Neural progenitor cell (in vitro differentiated cells): ENCODE measurements at regions not wholly inside any gene's neighbourhood (a gene's known extent, or its start where the extent isn't known, plus 50 kb on each side); places are given as distances from the start of the nearest gene placed in this dataset.

Experiments
- DNase-seq: peaks from one replicate; pipeline ENCODE4 v3.0.0-alpha.2; 2016; ENCODE audit warnings: low spot score
- H2AFZ ChIP-seq: fragments of 200-600 bp; sonication (generic); replicated peaks from 2 replicates; pipeline ENCODE4 v1.6.1; 2016; ENCODE audit warnings: antibody characterized with exemption
- H3F3A ChIP-seq: fragments of 200-600 bp; sonication (generic); 2 replicates; pipeline ENCODE4 v1.6.1; 2016; ENCODE audit warnings: antibody characterized with exemption, low read depth
- H3K27ac ChIP-seq: fragments of 200-600 bp; sonication (generic); 2 replicates; pipeline ENCODE4 v1.5.1; 2016; ENCODE audit warnings: mild to moderate bottlenecking
- H3K27me3 ChIP-seq: fragments of 200-600 bp; sonication (generic); 2 replicates; pipeline ENCODE4 v1.6.1; 2016; ENCODE audit warnings: mild to moderate bottlenecking, moderate library complexity
- H3K36me3 ChIP-seq: fragments of 200-600 bp; sonication (generic); 2 replicates; pipeline ENCODE4 v1.5.1; 2016
- H3K4me1 ChIP-seq: fragments of 200-600 bp; sonication (generic); 2 replicates; pipeline ENCODE4 v1.6.1; 2016; ENCODE audit warnings: mixed run types
- H3K4me2 ChIP-seq: fragments of 200-600 bp; sonication (generic); 2 replicates; pipeline ENCODE4 v1.6.1; 2016
- H3K4me3 ChIP-seq: fragments of 200-600 bp; sonication (generic); 2 replicates; pipeline ENCODE4 v1.5.1; 2016
- H3K79me2 ChIP-seq: fragments of 200-600 bp; sonication (generic); 2 replicates; pipeline ENCODE4 v1.6.1; 2016; ENCODE audit warnings: low read depth
- H3K9ac ChIP-seq: fragments of 200-600 bp; sonication (generic); 2 replicates; pipeline ENCODE4 v1.6.1; 2016
- H3K9me3 ChIP-seq: fragments of 200-600 bp; sonication (generic); 2 replicates; pipeline ENCODE4 v1.5.1; 2016; ENCODE audit warnings: low read depth
- H4K20me1 ChIP-seq: fragments of 200-600 bp; sonication (generic); 2 replicates; pipeline ENCODE4 v1.6.1; 2016; ENCODE audit warnings: low read depth
- H3K27ac Mint-ChIP-seq: 3 replicates; pipeline ENCODE4 v1.8.0; 2021; ENCODE audit warnings: mixed read lengths
- H3K27me3 Mint-ChIP-seq: 2 replicates; pipeline ENCODE4 v1.8.0; 2022; ENCODE audit warnings: low read depth, mild to moderate bottlenecking, inconsistent platforms, moderate library complexity, mixed read lengths; ENCODE audit not compliant: insufficient read depth
- H3K36me3 Mint-ChIP-seq: 3 replicates; pipeline ENCODE4 v1.8.0; 2021; ENCODE audit warnings: mixed read lengths
- H3K4me1 Mint-ChIP-seq: 3 replicates; pipeline ENCODE4 v1.8.0; 2021; ENCODE audit warnings: mixed read lengths
- H3K4me3 Mint-ChIP-seq: 3 replicates; pipeline ENCODE4 v1.8.0; 2021; ENCODE audit warnings: mild to moderate bottlenecking, moderate library complexity, mixed read lengths
- H3K9me3 Mint-ChIP-seq: 3 replicates; pipeline ENCODE4 v1.8.0; 2020; ENCODE audit warnings: mixed read lengths
- CTCF ChIP-seq: fragments of 200-600 bp; sonication (generic); IDR thresholded peaks from 2 replicates; pipeline ENCODE4 v1.5.1; 2017; ENCODE audit warnings: antibody characterized with exemption, mild to moderate bottlenecking
- EZH2 ChIP-seq: fragments of 200-600 bp; sonication (generic); IDR thresholded peaks from 2 replicates; pipeline ENCODE4 v1.6.1; 2017; ENCODE audit warnings: antibody characterized with exemption, mild to moderate bottlenecking, moderate library complexity
- EZH2phosphoT487 ChIP-seq: fragments of 200-600 bp; sonication (generic); IDR thresholded peaks from 2 replicates; pipeline ENCODE4 v1.6.1; 2017; ENCODE audit warnings: antibody characterized with exemption

- no peaks in the 10 kb centered on the region for H3K36me3 ChIP-seq
- H3K9ac ChIP-seq = no peak overlapping the region
- no peaks in the 10 kb centered on the region for H3K9me3 ChIP-seq
- no peaks in the 10 kb centered on the region for H3F3A ChIP-seq
- Mint-ChIP-seq H3K27me3 (no peaks in the 10 kb centered on the region), H3K27ac (no peak overlapping the region), H3K9me3 (no peaks in the 10 kb centered on the region), H3K4me3 (no peak overlapping the region), H3K36me3 (no peaks in the 10 kb centered on the region), H3K4me1 (peaks cover 4% of the 10 kb centered on the region)
- H3K4me3 ChIP-seq = no peak overlapping the region
- H2AFZ ChIP-seq = no peak overlapping the region
- H3K4me1 ChIP-seq = no peaks in the 10 kb centered on the region
- no peak overlapping the region for H3K27ac ChIP-seq
- H3K4me2 ChIP-seq = no peak overlapping the region
- no peak for TF ChIP-seq EZH2phosphoT487
- TF ChIP-seq CTCF = no peak
- no peak for TF ChIP-seq EZH2
- no peaks in the 10 kb centered on the region for H3K79me2 ChIP-seq
- H4K20me1 ChIP-seq = no peaks in the 10 kb centered on the region
- H3K27me3 ChIP-seq = no peaks in the 10 kb centered on the region
- DNase-seq = no peak
Measured at GRCh38 chr11:127226380-127226779, 225.8 kb upstream of the KIRREL3 start.

GRCh38 chr11:127225619-127226018 is 225.0 kb upstream of the KIRREL3 start:
- Histone ChIP-seq H3K9ac (no peak overlapping the region), H4K20me1 (no peaks in the 10 kb centered on the region), H3K36me3 (no peaks in the 10 kb centered on the region), H2AFZ (no peak overlapping the region), H3K79me2 (no peaks in the 10 kb centered on the region), H3F3A (no peaks in the 10 kb centered on the region), H3K27me3 (no peaks in the 10 kb centered on the region), H3K4me3 (no peak overlapping the region), H3K9me3 (no peaks in the 10 kb centered on the region), H3K4me1 (no peaks in the 10 kb centered on the region), H3K4me2 (no peak overlapping the region), H3K27ac (no peak overlapping the region)
- no peaks in the 10 kb centered on the region for H3K9me3 Mint-ChIP-seq
- peaks cover 4% of the 10 kb centered on the region for H3K4me1 Mint-ChIP-seq
- H3K36me3 Mint-ChIP-seq = no peaks in the 10 kb centered on the region
- no peak for DNase-seq
- TF ChIP-seq EZH2 (no peak), EZH2phosphoT487 (no peak), CTCF (no peak)
- H3K27ac Mint-ChIP-seq = no peak overlapping the region
- no peak overlapping the region for H3K4me3 Mint-ChIP-seq
- no peaks in the 10 kb centered on the region for H3K27me3 Mint-ChIP-seq

GRCh38 chr11:127224276-127224675 is 223.7 kb upstream of the KIRREL3 start:
- Histone ChIP-seq H3K4me1 (no peaks in the 10 kb centered on the region), H3K4me3 (no peak overlapping the region), H3K27ac (no peak overlapping the region), H3K4me2 (no peak overlapping the region), H2AFZ (no peak overlapping the region), H4K20me1 (no peaks in the 10 kb centered on the region), H3K27me3 (no peaks in the 10 kb centered on the region), H3K79me2 (no peaks in the 10 kb centered on the region), H3K9me3 (no peaks in the 10 kb centered on the region), H3K36me3 (no peaks in the 10 kb centered on the region), H3K9ac (no peak overlapping the region), H3F3A (no peaks in the 10 kb centered on the region)
- Mint-ChIP-seq H3K4me3 (no peak overlapping the region), H3K36me3 (no peaks in the 10 kb centered on the region), H3K27me3 (no peaks in the 10 kb centered on the region), H3K4me1 (peaks cover 4% of the 10 kb centered on the region), H3K27ac (no peak overlapping the region), H3K9me3 (no peaks in the 10 kb centered on the region)
- no peak for TF ChIP-seq CTCF
- no peak for TF ChIP-seq EZH2phosphoT487
- TF ChIP-seq EZH2 = no peak
- DNase-seq = no peak

GRCh38 chr11:127223633-127224032 is 223.1 kb upstream of the KIRREL3 start:
- no peak for DNase-seq
- H3K9me3 Mint-ChIP-seq = no peaks in the 10 kb centered on the region

More at GRCh38 chr11:127223633-127224032, 223.1 kb upstream of the KIRREL3 start:
- TF ChIP-seq CTCF (no peak), EZH2 (no peak), EZH2phosphoT487 (no peak)
- H3K4me2 ChIP-seq = no peak overlapping the region
- H3K27ac ChIP-seq = no peak overlapping the region
- no peaks in the 10 kb centered on the region for H3K36me3 ChIP-seq
- no peaks in the 10 kb centered on the region for H3K27me3 ChIP-seq
- H3K9ac ChIP-seq = no peak overlapping the region
- H3K79me2 ChIP-seq = no peaks in the 10 kb centered on the region
- H4K20me1 ChIP-seq = no peaks in the 10 kb centered on the region
- H3K4me1 ChIP-seq = no peaks in the 10 kb centered on the region
- no peak overlapping the region for H3K4me3 ChIP-seq
- Mint-ChIP-seq H3K4me1 (peaks cover 7% of the 10 kb centered on the region), H3K27ac (no peak overlapping the region), H3K36me3 (no peaks in the 10 kb centered on the region), H3K4me3 (no peak overlapping the region), H3K27me3 (no peaks in the 10 kb centered on the region)
- H3F3A ChIP-seq = no peaks in the 10 kb centered on the region
- no peak overlapping the region for H2AFZ ChIP-seq
- no peaks in the 10 kb centered on the region for H3K9me3 ChIP-seq
